ENCODE measurements at regions not wholly inside any gene's neighbourhood (a gene's known extent, or its start where the extent isn't known, plus 50 kb on each side); places are given as distances from the start of the nearest gene placed in this dataset.

- no peak for DNase-seq (ENCODE audit: low read depth)
Observed at GRCh38 chr12:92302041-92302829, 156.6 kb upstream of the BTG1 start.

- no peak for DNase-seq (ENCODE audit: low read depth)
Observed at GRCh38 chr12:92301356-92301755, 155.7 kb upstream of the BTG1 start.

DNA sequence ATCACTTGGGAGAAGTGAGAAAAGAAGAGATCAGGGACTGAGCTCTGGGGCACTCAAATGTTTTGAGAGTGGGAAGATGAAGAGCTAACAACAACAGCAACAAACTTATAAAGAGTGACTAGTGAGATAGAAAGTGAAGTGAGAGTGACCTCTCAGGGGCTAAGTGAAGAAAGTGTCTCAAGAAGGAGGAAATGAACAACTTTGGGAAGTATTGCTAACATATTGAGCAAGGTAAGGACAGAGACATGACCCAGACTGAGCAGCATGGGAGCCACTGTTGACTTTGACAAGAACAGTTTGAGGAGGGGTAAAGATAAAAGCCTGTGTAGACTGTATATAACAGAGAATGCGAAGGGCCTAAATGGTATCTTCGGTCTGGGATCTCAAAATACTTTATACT lies 155.1 kb upstream of the BTG1 start:
- DNase-seq (ENCODE audit: low read depth), result no peak

DNA sequence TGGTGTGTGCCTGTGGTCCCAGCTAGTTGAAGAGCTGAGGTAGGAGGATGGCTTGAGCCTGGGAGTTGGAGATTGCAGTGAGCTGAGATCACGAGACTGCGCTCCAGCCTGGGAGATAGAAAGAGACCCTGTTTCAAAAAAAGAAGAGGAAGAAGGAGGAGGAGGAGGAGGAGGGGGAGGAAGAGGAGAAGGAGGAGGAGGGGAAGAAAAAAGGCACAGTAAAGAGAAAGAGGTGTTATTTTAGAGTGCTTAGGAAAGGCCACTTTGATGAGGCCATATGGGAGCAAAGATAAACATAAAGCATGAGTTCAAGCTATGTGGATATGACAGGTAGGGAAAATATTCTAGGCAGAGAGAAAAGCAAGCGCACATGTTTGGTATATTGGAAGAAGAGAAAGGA lies 154.1 kb upstream of the BTG1 start:
- no peak for DNase-seq (ENCODE audit: low read depth)

- no peak for DNase-seq (ENCODE audit: low read depth)
Observed at GRCh38 chr12:92299344-92299743, 153.7 kb upstream of the BTG1 start.

DNA sequence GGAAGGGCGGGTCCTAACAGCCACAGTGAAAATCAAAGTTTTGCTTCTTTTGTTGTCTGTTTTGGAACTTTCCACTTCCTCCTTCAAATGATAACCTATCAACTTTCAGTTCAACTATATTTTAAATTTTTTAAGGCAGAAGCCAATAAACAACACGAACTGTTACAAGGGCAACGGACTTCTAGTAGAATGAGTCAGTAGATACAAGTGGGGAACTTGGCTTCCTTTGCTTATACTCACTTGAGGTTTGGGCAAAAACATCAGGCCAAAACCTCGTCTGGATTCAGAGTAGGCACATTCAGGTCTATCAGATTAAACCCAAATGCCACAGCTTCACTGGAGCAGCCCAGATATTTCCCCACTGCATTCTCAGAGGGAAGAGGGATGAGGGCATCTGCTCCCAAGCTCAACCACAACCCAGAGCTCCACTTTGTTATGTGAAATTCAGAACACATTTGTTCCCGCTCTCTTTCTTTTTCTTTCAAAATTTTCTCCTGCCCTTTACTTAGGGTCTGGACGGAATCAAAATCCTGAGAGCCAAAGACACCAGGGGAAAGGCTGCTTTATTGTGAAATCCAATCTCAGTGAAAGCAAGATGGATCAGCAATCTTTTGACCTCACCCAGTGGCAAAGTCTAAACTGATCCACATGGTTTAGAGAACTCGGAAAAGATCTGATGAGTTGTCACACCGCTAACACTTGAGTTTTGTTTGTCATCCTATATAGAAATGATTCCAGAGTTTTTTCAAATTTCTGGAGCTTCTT lies 152.5 kb upstream of the BTG1 start:
- DNase-seq (ENCODE audit: low read depth), result no peak

DNA sequence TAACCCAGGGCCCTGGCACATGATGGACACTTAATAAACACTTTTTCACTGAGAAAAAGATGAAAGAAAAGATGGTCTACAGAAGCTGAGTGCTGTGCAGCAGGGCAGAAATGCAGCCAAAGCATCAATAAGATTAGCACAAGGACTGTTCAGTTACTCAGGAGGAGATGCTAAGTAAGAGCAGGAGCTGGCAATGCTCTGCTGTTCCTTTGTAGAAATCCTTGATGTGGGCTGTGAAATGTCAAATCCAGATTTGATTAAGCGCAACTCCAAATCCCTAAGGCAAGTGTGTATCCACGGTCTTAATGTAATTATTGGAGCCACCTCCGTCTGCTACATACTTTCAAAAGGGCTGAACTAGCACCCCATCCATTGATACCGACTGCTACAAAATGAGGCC lies 151.8 kb upstream of the BTG1 start:
- no peak for DNase-seq (ENCODE audit: low read depth)

DNA sequence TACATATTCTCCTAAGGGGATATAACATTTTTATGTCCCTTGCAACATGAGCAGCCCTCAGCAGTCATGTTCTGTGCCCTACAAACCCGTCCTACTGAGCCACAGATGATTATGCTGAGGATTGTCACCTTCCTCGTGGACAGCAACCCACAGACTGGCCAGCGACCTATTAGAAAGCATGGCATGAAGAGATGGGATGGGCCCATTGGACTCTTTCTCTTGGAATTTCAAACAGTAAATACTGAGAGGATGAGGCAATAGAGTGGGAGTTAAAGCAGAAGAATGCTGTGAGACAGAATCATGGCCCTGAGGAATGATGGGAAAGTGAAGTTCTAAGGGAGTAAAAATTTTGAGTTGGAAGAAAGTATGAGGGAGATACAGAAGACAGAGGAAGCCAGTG lies 149.9 kb upstream of the BTG1 start:
- no peak for DNase-seq (ENCODE audit: low read depth)

- DNase-seq (ENCODE audit: low read depth), result no peak
Observed at GRCh38 chr12:92294676-92295440, 149.2 kb upstream of the BTG1 start.

DNA sequence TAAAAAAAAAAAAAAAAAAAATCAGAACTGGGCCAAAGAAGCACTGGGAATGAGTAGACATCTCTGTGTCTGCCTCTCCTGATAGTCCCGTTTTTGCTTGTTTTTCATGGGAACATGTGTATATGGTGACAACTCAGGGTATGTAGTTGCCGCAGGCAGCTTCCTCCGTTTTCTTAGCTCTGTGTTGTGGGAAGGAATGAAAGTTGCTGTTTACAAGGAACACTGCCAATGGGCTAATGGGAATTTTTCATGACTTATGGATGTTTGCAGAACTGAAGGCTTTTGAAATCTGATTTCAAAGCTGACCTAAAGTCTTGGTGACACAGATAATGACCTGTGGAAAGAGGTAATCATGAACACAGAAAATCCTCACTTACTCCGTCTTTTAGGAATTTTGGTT lies 146.4 kb upstream of the BTG1 start:
- DNase-seq (ENCODE audit: low read depth), result no peak

GRCh38 chr12:92290886-92291285 lies 145.2 kb upstream of the BTG1 start:
- no peak for DNase-seq (ENCODE audit: low read depth)

DNA sequence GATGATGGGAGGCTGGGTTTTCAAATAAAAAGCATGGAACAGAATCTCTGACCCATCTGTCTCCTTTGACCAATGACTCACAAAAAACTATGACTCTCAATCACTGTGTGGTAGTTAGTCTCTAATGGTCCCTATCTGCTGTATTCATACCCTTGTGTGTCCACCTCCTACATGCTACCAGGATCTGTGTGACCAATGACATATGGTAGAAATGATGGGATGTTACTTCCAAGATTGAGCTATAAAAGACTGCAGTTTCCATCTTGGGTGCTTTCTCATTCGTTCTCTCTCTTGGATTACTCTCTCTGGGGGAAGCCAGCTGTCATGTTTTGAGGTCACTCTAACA lies 144.7 kb upstream of the BTG1 start:
- DNase-seq (ENCODE audit: low read depth), result no peak

DNA sequence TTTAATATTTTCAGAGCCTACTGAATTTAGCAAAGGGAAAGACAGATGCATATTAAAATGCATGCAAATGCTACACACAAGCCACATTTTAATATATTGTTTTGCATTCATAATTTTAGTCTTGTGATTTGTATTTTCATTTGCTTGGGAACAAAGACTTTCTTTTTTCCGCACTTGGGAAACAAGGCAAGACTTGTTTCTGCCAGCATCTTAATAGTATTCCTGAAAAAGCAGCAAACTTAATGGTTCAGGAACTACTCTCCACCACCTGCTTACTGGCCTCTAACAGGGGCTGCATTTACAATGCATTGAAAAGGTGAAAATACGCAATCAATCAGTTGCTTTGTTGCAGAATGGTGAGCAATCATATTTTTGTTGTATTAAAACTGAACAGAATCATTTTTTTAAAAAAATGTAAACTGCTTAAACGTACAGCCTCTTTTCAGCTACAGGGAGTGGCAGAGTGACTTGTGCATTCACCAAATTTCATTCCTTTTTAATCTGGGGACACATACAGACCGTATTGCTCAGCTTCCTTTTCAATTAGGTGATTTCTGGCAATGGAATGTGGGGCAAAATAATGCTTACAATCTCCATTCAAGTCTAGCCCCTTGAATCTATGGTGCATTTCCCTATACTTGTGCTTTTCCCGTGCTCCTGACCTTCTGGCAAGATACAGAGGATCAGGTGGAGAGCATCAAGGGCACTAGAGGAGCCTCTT lies 144.1 kb upstream of the BTG1 start:
- DNase-seq (ENCODE audit: low read depth), result no peak

DNA sequence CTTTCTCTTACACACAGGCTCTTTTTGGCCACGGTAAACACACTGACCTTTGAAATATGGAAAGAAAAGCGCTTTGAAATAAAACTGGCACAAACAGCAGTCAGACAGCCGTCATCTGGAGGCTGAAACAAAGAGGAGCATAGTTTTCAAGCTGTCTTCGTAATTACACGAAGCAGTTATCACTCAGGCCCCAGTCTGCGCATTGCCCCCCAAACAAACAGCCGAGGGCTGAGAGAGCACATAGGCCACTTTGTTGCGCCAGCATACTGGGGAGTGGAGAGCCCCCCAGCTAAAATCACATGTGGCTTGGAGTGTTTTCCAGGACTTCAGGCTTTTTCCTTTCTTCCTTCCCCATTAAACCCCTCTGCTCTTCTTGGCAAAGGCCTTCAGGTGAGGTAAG lies 142.9 kb upstream of the BTG1 start:
- DNase-seq (ENCODE audit: low read depth), result no peak

GRCh38 chr12:92278378-92278828 lies 132.8 kb upstream of the BTG1 start:
- no peak for DNase-seq (ENCODE audit: low read depth)

GRCh38 chr12:92277795-92278194 lies 132.1 kb upstream of the BTG1 start:
- DNase-seq (ENCODE audit: low read depth), result no peak

GRCh38 chr12:92276276-92276675 lies 130.6 kb upstream of the BTG1 start:
- DNase-seq (ENCODE audit: low read depth), result no peak

- DNase-seq (ENCODE audit: low read depth), result no peak
Observed at GRCh38 chr12:92275443-92276154, 130.0 kb upstream of the BTG1 start.

DNA sequence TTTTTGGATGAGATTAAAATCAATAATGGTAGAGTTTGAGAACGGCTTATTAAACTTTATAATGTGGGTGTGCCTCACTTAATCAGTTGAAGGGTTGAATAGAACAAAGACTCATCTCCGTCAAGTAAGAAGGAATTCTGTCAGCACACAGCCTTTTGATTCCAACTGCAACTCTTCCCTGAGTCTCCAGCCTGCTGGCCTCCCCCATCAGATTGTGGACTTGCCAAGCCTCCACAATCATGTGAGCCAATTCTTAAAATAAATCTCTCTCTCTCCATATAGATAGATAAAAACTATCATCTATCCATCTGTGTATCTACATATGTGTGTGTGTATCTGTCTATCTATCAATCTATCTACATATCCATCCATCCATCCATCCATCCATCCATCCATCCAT lies 127.4 kb upstream of the BTG1 start:
- no peak for DNase-seq (ENCODE audit: low read depth)

DNA sequence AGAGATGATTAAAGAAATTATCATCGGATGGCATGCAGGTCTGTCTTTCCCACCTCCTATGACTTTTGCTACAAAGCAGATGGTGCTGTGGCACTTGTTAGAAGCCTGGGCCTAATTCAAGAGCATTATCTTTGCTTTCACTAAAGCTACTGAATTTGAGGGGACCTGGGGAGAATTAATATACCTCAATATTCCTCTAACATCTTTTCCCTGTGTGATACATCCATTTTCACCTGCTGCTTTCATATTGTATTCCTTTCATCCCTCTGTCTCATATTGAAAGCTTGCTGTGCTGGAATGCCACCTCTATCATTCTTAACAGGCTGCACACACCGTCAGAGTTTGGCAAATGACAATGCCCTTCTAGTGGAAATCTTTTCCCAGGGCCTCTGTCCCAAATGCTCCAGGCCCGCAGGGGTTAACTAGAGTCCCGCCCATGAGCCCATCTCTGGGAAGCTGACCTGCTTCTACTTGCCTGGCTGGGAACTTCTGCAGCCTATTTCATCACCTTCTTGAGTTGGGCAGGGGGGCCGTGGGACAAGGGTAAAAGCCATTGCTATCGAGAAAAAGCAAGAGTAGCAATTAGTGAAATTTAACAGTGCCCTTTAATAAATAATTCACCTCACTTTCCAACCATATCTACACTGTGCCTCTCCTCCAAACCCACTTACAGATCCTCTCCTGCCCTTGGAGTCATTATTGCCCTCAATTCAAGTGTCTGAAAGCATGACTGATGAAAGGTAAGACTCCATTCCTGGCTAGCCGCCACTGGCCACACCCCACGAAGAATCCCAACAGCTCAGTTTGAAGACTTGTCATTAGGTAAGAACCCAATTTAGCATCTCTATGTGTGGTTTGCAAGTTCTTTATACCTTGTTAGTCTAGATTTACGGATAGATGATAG lies 126.7 kb upstream of the BTG1 start:
- DNase-seq (ENCODE audit: low read depth), result no peak

GRCh38 chr12:92271341-92271740 lies 125.7 kb upstream of the BTG1 start:
- DNase-seq (ENCODE audit: low read depth), result no peak

Measured in stimulated activated CD8-positive, alpha-beta memory T cell treated with anti-CD3 and anti-CD28 coated beads, Interleukin-4, amount 100 ng/mL, for 24 hours (primary cell).